ENCODE measurements at regions not wholly inside any gene's neighbourhood (a gene's known extent, or its start where the extent isn't known, plus 50 kb on each side); places are given as distances from the start of the nearest gene placed in this dataset.
"Not testable (repeated sequence)": the region's sequence is repeated elsewhere in the genome, so short reads cannot be mapped to it uniquely, and the experiment has no call there.

DNA sequence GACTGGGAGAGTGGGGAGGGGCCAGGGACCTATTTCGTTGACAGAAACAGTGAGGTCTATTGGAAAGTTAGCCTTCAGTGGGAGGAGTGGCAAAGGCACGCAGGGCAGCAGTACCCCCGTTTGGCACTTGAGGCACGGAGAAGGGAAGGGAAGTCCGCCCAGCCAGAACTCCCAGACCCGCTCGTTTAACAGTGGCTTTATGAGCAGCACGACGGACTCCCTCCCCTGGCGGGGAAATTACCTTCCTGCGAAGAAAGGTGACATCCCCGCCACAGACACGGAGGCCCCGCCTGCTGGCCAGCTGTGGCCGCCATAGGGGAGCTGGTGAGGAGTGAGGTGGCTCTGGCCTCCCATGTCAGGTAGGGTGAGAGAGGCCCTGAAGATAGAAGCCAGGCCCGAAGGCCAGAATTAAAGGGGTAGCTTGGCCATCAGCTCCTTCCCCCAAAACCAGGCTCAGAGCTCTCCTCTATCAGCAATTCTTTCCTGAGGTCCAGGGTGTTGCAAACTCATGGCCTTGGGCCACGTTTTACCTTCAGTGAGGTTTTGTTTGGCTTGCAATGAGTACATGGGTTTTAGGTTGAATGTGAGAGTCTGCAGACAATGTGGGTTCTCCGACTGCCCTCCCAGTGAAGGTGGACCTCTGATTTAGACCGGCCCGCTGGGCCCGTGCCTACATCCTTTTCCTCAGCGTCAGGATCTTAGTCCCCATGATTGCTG lies 123.7 kb downstream of the MRPL14 start:
- DNase-seq, result no peak
- Mint-ChIP-seq H3K27me3 (peaks cover 35% of the 10 kb centered on the region), H3K9me3 (no peaks in the 10 kb centered on the region), H3K27ac (no peak overlapping the region), H3K4me3 (no peak overlapping the region), H3K4me1 (peaks cover 12% of the 10 kb centered on the region), H3K36me3 (ENCODE audit: low read depth) (no peaks in the 10 kb centered on the region)
- ChIA-PET CTCF (no interaction called here), POLR2A (no interaction called here)

DNA sequence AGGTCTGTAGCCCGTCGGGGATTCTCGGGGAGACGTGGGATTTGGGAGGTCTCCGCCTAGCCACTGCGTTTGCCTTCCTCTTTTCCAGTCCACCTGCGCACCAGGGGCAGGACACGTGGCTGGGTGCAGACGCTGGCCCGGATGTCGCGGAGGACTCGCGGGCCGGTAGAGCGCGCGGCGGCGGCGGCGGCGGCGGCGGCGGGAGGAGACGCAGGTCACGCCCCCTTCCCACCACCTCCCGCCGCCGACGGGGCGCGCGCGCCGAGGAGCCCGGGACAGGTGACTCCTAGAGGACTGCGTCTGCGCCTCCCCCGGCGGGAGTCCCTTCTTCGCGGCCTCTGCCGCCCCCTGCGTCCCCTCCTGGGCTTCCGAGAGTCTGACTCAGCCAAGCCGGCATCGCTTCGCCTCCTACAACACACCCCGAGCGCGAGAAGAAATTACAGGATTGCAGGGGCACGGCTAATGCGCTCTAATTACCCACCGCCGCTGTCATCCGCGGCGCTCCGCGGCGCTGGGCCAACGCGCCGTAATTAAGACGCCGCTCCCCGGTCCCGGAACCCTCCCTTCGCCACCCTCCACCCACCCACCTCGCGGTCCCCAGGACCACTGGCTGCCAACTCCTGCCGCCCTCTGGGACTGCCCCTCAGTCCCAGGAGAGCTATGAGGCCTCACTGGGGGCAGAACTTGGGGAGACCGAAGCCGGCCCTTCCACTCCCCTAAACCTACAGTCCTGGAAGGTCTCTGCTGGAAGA lies 124.5 kb downstream of the MRPL14 start:
- peak; percentile 58 for DNase-seq
- CTCF ChIA-PET, result interaction anchor here (0.6 to 0.7 kb wide), 2 partner anchors 24 to 162 kb away, joined by 3 to 4 read pairs; no protein-coding TSS in a partner anchor
- POLR2A ChIA-PET, result no interaction called here
- H3K36me3 Mint-ChIP-seq (ENCODE audit: low read depth), result no peaks in the 10 kb centered on the region
- H3K9me3 Mint-ChIP-seq, result no peaks in the 10 kb centered on the region
- peaks cover 35% of the 10 kb centered on the region for H3K27me3 Mint-ChIP-seq
- peaks cover 12% of the 10 kb centered on the region for H3K4me1 Mint-ChIP-seq
- peak overlapping the region; percentile 47 for H3K4me3 Mint-ChIP-seq
- no peak overlapping the region for H3K27ac Mint-ChIP-seq

DNA sequence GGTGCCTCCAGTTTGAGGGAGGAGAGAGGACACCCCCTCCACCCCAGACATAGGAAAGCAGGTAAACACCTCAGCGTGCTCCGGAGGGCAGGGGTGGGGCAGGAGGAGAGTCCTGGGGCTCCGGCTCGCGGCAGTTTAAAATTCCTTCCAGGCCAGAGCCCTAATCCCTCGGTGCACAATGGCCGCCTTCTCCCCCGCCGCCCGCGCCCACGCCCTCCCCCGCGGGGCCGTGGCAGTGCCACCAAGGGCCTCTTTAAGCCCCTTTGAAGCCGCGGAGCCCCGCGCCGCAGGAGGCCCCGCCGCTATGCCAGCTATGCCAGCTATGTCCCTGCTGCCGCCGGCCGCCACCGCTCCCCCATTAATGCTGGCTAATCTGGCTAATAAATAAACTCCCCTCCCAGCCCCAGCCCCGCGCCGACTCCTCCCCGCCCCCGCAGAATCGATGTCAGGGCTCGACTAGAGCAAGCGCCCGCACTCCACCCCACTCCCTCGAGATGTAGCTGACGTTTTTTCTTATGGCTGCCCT lies 125.1 kb downstream of the MRPL14 start:
- ChIA-PET POLR2A (no interaction called here), CTCF (interaction anchor here (0.6 to 0.7 kb wide), 2 partner anchors 25 to 161 kb away, joined by 3 to 4 read pairs; no protein-coding TSS in a partner anchor)
- Mint-ChIP-seq H3K27ac (no peak overlapping the region), H3K27me3 (peaks cover 35% of the 10 kb centered on the region), H3K4me3 (peak overlapping the region; percentile 47), H3K4me1 (peaks cover 12% of the 10 kb centered on the region), H3K36me3 (ENCODE audit: low read depth) (no peaks in the 10 kb centered on the region), H3K9me3 (no peaks in the 10 kb centered on the region)
- no peak for DNase-seq

DNA sequence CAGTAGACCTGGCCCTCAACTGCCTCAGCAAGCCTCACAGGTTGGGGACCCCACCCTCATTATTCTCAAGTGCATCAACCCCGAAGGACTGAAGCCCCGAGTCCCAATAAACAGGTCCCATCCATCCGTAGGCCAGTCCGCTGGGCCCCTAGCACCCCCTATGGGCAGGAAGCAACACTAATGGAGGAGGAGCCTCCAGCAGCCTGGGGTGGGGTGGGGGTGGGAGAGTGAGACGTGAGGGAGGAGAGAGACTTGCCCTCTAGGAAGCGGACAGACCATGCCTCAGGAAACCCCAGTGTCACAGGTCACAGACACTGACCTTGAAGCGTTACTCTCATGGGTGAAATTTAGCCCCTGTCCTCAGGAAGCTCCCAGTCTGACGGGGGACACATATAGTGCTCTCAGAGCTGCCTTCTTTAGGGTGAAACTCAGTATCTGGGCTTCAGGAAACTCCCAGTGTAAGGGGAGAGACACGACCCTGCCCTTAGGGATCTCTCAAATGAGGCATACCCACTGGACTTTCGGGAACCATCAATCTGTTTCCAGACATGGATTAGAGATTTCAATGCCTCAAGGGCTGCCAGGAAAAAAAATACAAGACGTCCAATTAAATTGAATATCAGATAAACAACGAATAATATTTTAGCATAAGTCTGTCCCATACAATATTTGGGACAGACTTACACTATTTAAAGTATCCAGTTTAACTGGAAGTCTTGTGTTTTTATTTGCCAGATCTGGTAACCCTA lies 125.8 kb downstream of the MRPL14 start:
- ChIA-PET POLR2A (no interaction called here), CTCF (interaction anchor here (1.3 to 1.5 kb wide), 2 partner anchors 10 to 174 kb away, joined by 4 read pairs; no protein-coding TSS in a partner anchor)
- H3K27me3 Mint-ChIP-seq, result peaks cover 35% of the 10 kb centered on the region
- H3K36me3 Mint-ChIP-seq (ENCODE audit: low read depth), result no peaks in the 10 kb centered on the region
- H3K27ac Mint-ChIP-seq, result no peak overlapping the region
- no peak overlapping the region for H3K4me3 Mint-ChIP-seq
- H3K9me3 Mint-ChIP-seq, result no peaks in the 10 kb centered on the region
- peaks cover 12% of the 10 kb centered on the region for H3K4me1 Mint-ChIP-seq
- no peak for DNase-seq

- CTCF ChIA-PET, result interaction anchor here (1.2 to 1.5 kb wide), 3 partner anchors 8 to 172 kb away, joined by 3 to 4 read pairs (median 4); no protein-coding TSS in a partner anchor
- Mint-ChIP-seq H3K4me1 (peaks cover 12% of the 10 kb centered on the region), H3K27ac (no peak overlapping the region), H3K9me3 (no peaks in the 10 kb centered on the region), H3K4me3 (peak overlapping the region; percentile 26), H3K27me3 (peaks cover 31% of the 10 kb centered on the region), H3K36me3 (ENCODE audit: low read depth) (no peaks in the 10 kb centered on the region)
- POLR2A ChIA-PET, result no interaction called here
- peak; percentile 24 for DNase-seq
These were observed 126.9 kb downstream of the MRPL14 start for GRCh38 chr6:44000164-44000842.

DNA sequence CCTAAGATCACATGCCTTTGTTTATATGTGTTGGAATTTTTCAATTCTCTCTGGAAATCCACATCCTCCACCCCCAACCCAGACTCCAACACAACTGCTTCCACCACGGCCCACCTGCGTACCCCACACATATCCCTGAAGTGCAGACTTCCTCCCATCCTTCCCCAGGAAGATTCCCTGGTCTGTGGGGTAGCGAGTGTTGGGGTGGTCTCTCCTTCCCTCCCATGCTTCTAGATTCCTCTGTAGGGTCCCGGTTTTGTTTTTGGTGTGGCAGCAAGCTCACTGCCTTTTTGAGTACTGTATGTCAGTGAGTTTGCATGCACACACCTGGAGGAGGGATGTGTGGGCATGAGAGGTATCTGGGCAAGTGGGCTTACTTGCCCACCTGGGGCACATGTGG lies 127.6 kb downstream of the MRPL14 start:
- H3K27ac Mint-ChIP-seq, result no peak overlapping the region
- H3K4me3 Mint-ChIP-seq, result no peak overlapping the region
- H3K4me1 Mint-ChIP-seq, result peaks cover 12% of the 10 kb centered on the region
- no peak for DNase-seq
- ChIA-PET CTCF (interaction anchor here (1.2 kb wide), 1 partner anchor 12 kb away, joined by 3 read pairs; no protein-coding TSS in a partner anchor), POLR2A (no interaction called here)
- no peaks in the 10 kb centered on the region for H3K36me3 Mint-ChIP-seq (ENCODE audit: low read depth)
- peaks cover 29% of the 10 kb centered on the region for H3K27me3 Mint-ChIP-seq
- no peaks in the 10 kb centered on the region for H3K9me3 Mint-ChIP-seq

- POLR2A ChIA-PET; H3K9me3 Mint-ChIP-seq; H3K27ac Mint-ChIP-seq; H3K36me3 Mint-ChIP-seq (ENCODE audit: low read depth); H3K4me3 Mint-ChIP-seq; DNase-seq: not testable (repeated sequence)
- CTCF ChIA-PET, result interaction anchor here (1.0 kb wide), 1 partner anchor 10 kb away, joined by 3 read pairs; no protein-coding TSS in a partner anchor
- Mint-ChIP-seq H3K27me3 (peaks cover 23% of the 10 kb centered on the region), H3K4me1 (peaks cover 12% of the 10 kb centered on the region)
These were observed 128.5 kb downstream of the MRPL14 start for GRCh38 chr6:43998592-43999243.

DNA sequence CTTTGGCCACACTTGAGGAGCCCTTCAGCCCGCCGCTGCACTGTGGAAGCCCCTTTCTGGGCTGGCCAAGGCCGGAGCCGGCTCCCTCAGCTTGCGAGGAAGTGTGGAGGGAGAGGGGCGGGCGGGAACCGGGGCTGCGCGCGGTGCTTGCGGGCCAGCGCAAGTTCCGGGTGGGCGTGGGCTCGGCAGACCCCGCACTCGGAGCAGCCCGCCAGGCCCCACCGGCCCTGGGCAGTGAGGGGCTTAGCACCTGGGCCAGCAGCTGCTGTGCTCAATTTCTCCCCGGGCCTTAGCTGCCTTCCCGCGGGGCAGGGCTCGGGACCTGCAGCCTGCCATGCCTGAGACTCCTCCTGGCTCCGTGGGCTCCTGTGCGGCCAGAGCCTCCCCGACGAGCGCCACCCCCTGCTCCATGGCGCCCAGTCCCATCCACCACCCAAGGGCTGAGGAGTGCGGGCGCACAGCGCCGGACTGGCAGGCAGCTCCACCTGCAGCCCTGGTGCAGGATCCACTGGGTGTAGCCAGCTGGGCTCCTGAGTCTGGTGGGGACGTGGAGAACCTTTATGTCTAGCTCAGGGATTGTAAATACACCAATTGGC lies 129.2 kb downstream of the MRPL14 start:
- DNase-seq; POLR2A ChIA-PET; H3K36me3 Mint-ChIP-seq (ENCODE audit: low read depth); H3K27ac Mint-ChIP-seq; H3K4me3 Mint-ChIP-seq; H3K9me3 Mint-ChIP-seq: not testable (repeated sequence)
- Mint-ChIP-seq H3K27me3 (peaks cover 17% of the 10 kb centered on the region), H3K4me1 (peaks cover 12% of the 10 kb centered on the region)
- CTCF ChIA-PET, result interaction anchor here (1.0 kb wide), 1 partner anchor 9 kb away, joined by 3 read pairs; no protein-coding TSS in a partner anchor

GRCh38 chr6:43997345-43997677 lies 129.9 kb downstream of the MRPL14 start:
- Mint-ChIP-seq H3K27me3 (peaks cover 13% of the 10 kb centered on the region), H3K9me3 (no peaks in the 10 kb centered on the region), H3K4me3 (no peak overlapping the region), H3K36me3 (ENCODE audit: low read depth) (no peaks in the 10 kb centered on the region), H3K4me1 (peaks cover 9% of the 10 kb centered on the region), H3K27ac (no peak overlapping the region)
- ChIA-PET POLR2A (no interaction called here), CTCF (interaction anchor here (0.5 to 1.6 kb wide), 2 partner anchors 11 to 1426 kb away, joined by 4 to 5 read pairs; no protein-coding TSS in a partner anchor)
- DNase-seq, result no peak

- H3K4me3 Mint-ChIP-seq, result no peak overlapping the region
- DNase-seq, result no peak
- peaks cover 11% of the 10 kb centered on the region for H3K27me3 Mint-ChIP-seq
- H3K36me3 Mint-ChIP-seq (ENCODE audit: low read depth), result no peaks in the 10 kb centered on the region
- H3K4me1 Mint-ChIP-seq, result peaks cover 9% of the 10 kb centered on the region
- no peaks in the 10 kb centered on the region for H3K9me3 Mint-ChIP-seq
- ChIA-PET CTCF (interaction anchor here (0.5 to 1.6 kb wide), 3 partner anchors 10 to 1425 kb away, joined by 4 to 5 read pairs (median 4); no protein-coding TSS in a partner anchor), POLR2A (no interaction called here)
- H3K27ac Mint-ChIP-seq, result no peak overlapping the region
These were observed 130.5 kb downstream of the MRPL14 start for GRCh38 chr6:43996618-43997344.

DNA sequence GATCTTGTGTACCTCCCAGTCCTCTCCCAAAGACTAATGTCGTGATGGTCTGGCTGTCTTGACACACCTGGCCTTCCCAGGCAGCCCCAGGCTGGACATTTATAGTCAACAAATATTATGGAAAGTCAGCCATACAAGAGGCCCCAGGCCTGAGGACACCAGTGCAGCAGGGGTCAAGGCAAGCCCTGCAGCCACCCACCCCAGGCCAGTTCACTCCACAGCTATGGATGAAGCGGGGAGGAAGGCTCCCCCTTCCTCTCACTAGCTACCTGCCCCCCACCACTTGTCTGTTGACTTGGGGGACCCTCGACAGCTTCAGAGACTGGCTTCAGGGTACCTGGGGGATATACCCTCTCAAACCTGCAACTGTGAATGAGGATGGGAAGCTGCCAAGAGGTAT lies 132.1 kb downstream of the MRPL14 start:
- H3K9me3 Mint-ChIP-seq, result no peaks in the 10 kb centered on the region
- peaks cover 3% of the 10 kb centered on the region for H3K27me3 Mint-ChIP-seq
- no peak overlapping the region for H3K4me3 Mint-ChIP-seq
- H3K36me3 Mint-ChIP-seq (ENCODE audit: low read depth), result no peaks in the 10 kb centered on the region
- no peak for DNase-seq
- ChIA-PET CTCF (no interaction called here), POLR2A (no interaction called here)
- H3K4me1 Mint-ChIP-seq, result no peaks in the 10 kb centered on the region
- no peak overlapping the region for H3K27ac Mint-ChIP-seq
